ENCODE measurements at regions not wholly inside any gene's neighbourhood (a gene's known extent, or its start where the extent isn't known, plus 50 kb on each side); places are given as distances from the start of the nearest gene placed in this dataset.

GRCh38 chr11:122242731-122243130, 126.7 kb upstream of the BLID start:
- ATAC-seq (ENCODE audit: low read depth in 2 of 2) = no peak
- Mint-ChIP-seq H3K9me3 (peaks cover 0 to 5% (median 0%) of the 10 kb centered on the region in 7 donors), H3K27ac (no peak overlapping the region), H3K4me3 (no peak overlapping the region), H3K27me3 (peaks cover 0 to 10% (median 6%) of the 10 kb centered on the region in 3 donors), H3K4me1 (no peaks in the 10 kb centered on the region), H3K36me3 (no peaks in the 10 kb centered on the region)
- no peak for DNase-seq

GRCh38 chr11:122241566-122241965, 125.6 kb upstream of the BLID start:
- Mint-ChIP-seq H3K9me3 (peaks cover 0 to 5% (median 0%) of the 10 kb centered on the region in 7 donors), H3K27me3 (peaks cover 0 to 10% (median 0%) of the 10 kb centered on the region in 3 donors)
- no peak for ATAC-seq (ENCODE audit: low read depth in 2 of 2)

GRCh38 chr11:122240638-122241037, 124.6 kb upstream of the BLID start:
- H3K4me3 Mint-ChIP-seq = no peak overlapping the region
- H3K4me1 Mint-ChIP-seq = no peaks in the 10 kb centered on the region
- no peaks in the 10 kb centered on the region for H3K36me3 Mint-ChIP-seq
- no peak overlapping the region for H3K27ac Mint-ChIP-seq
- H3K9me3 Mint-ChIP-seq = peaks cover 0 to 5% (median 0%) of the 10 kb centered on the region in 7 donors
- DNase-seq (no peak), ATAC-seq (ENCODE audit: low read depth in 2 of 2) (no peak)
- H3K27me3 Mint-ChIP-seq = peaks cover 0 to 5% (median 0%) of the 10 kb centered on the region in 3 donors

More at GRCh38 chr11:122241566-122241965, 125.6 kb upstream of the BLID start:
- Mint-ChIP-seq H3K36me3 (no peaks in the 10 kb centered on the region), H3K27ac (no peak overlapping the region), H3K4me3 (no peak overlapping the region), H3K4me1 (no peaks in the 10 kb centered on the region)
- DNase-seq = no peak

GRCh38 chr11:122235615-122236014, 119.6 kb upstream of the BLID start:
- H3K9me3 Mint-ChIP-seq = peaks cover 0 to 5% (median 0%) of the 10 kb centered on the region in 7 donors

GRCh38 chr11:122234780-122235179, 118.8 kb upstream of the BLID start:
- Mint-ChIP-seq H3K27ac (no peak overlapping the region), H3K9me3 (peaks cover 0 to 5% (median 0%) of the 10 kb centered on the region in 7 donors), H3K4me1 (no peaks in the 10 kb centered on the region), H3K36me3 (no peaks in the 10 kb centered on the region), H3K4me3 (no peak overlapping the region), H3K27me3 (peaks cover 0 to 5% (median 3%) of the 10 kb centered on the region in 3 donors)
- DNase-seq (no peak), ATAC-seq (ENCODE audit: low read depth in 2 of 2) (no peak)

More at GRCh38 chr11:122235615-122236014, 119.6 kb upstream of the BLID start:
- DNase-seq = no peak
- no peaks in the 10 kb centered on the region for H3K4me1 Mint-ChIP-seq
- no peak for ATAC-seq (ENCODE audit: low read depth in 2 of 2)
- H3K4me3 Mint-ChIP-seq = no peak overlapping the region
- H3K27ac Mint-ChIP-seq = no peak overlapping the region
- H3K27me3 Mint-ChIP-seq = peaks cover 0 to 5% (median 3%) of the 10 kb centered on the region in 3 donors
- H3K36me3 Mint-ChIP-seq = no peaks in the 10 kb centered on the region

- Mint-ChIP-seq H3K27ac (no peak overlapping the region), H3K4me3 (no peak overlapping the region), H3K9me3 (peaks cover 0 to 5% (median 0%) of the 10 kb centered on the region in 7 donors), H3K27me3 (peaks cover 0 to 9% (median 5%) of the 10 kb centered on the region in 3 donors), H3K4me1 (no peaks in the 10 kb centered on the region), H3K36me3 (no peaks in the 10 kb centered on the region)
- no peak for DNase-seq
- ATAC-seq (ENCODE audit: low read depth in 2 of 2) = no peak
These were observed 118.2 kb upstream of the BLID start for GRCh38 chr11:122234257-122234656.

GRCh38 chr11:122232985-122233384, 117.0 kb upstream of the BLID start:
- no peak overlapping the region for H3K4me3 Mint-ChIP-seq
- no peaks in the 10 kb centered on the region for H3K4me1 Mint-ChIP-seq
- peaks cover 0 to 10% (median 7%) of the 10 kb centered on the region in 3 donors for H3K27me3 Mint-ChIP-seq
- H3K36me3 Mint-ChIP-seq = no peaks in the 10 kb centered on the region
- ATAC-seq (ENCODE audit: low read depth in 2 of 2) (no peak), DNase-seq (no peak)
- H3K9me3 Mint-ChIP-seq = peaks cover 0 to 3% (median 0%) of the 10 kb centered on the region in 7 donors
- no peak overlapping the region for H3K27ac Mint-ChIP-seq

GRCh38 chr11:122230385-122230755, 114.4 kb upstream of the BLID start:
- Mint-ChIP-seq H3K4me1 (no peaks in the 10 kb centered on the region), H3K9me3 (no peaks in the 10 kb centered on the region), H3K27me3 (peaks cover 0 to 20% (median 7%) of the 10 kb centered on the region in 3 donors), H3K27ac (no peak overlapping the region), H3K36me3 (no peaks in the 10 kb centered on the region), H3K4me3 (no peak overlapping the region)
- DNase-seq = no peak
- ATAC-seq (ENCODE audit: low read depth in 2 of 2) = no peak

- no peaks in the 10 kb centered on the region for H3K9me3 Mint-ChIP-seq
- no peaks in the 10 kb centered on the region for H3K4me1 Mint-ChIP-seq
- H3K4me3 Mint-ChIP-seq = peak overlapping the region in 1 of 8 donors; percentile 24
- H3K36me3 Mint-ChIP-seq = no peaks in the 10 kb centered on the region
- H3K27me3 Mint-ChIP-seq = peaks cover 0 to 20% (median 7%) of the 10 kb centered on the region in 3 donors
- H3K27ac Mint-ChIP-seq = no peak overlapping the region
- DNase-seq (no peak), ATAC-seq (ENCODE audit: low read depth in 2 of 2) (no peak)
These were observed 113.7 kb upstream of the BLID start for GRCh38 chr11:122229481-122230384.

GRCh38 chr11:122229078-122229477, 113.1 kb upstream of the BLID start:
- no peak for DNase-seq
- Mint-ChIP-seq H3K4me1 (no peaks in the 10 kb centered on the region), H3K9me3 (no peaks in the 10 kb centered on the region), H3K27me3 (peaks cover 0 to 18% (median 7%) of the 10 kb centered on the region in 3 donors), H3K27ac (no peak overlapping the region), H3K36me3 (no peaks in the 10 kb centered on the region), H3K4me3 (no peak overlapping the region)
- ATAC-seq (ENCODE audit: low read depth in 2 of 2) = no peak

- H3K9me3 Mint-ChIP-seq = no peaks in the 10 kb centered on the region
These were observed 110.9 kb upstream of the BLID start for GRCh38 chr11:122226810-122227379.

GRCh38 chr11:122224867-122225266, 108.9 kb upstream of the BLID start:
- no peak overlapping the region for H3K27ac Mint-ChIP-seq
- ATAC-seq (ENCODE audit: low read depth in 2 of 2) = no peak
- H3K4me1 Mint-ChIP-seq = no peaks in the 10 kb centered on the region
- H3K36me3 Mint-ChIP-seq = no peaks in the 10 kb centered on the region
- H3K9me3 Mint-ChIP-seq = no peaks in the 10 kb centered on the region
- H3K4me3 Mint-ChIP-seq = no peak overlapping the region
- no peak for DNase-seq
- peaks cover 0 to 18% (median 11%) of the 10 kb centered on the region in 3 donors for H3K27me3 Mint-ChIP-seq

More at GRCh38 chr11:122226810-122227379, 110.9 kb upstream of the BLID start:
- ATAC-seq (ENCODE audit: low read depth in 2 of 2) (no peak), DNase-seq (no peak)
- H3K4me3 Mint-ChIP-seq = no peak overlapping the region
- H3K27ac Mint-ChIP-seq = no peak overlapping the region
- H3K36me3 Mint-ChIP-seq = no peaks in the 10 kb centered on the region
- H3K4me1 Mint-ChIP-seq = no peaks in the 10 kb centered on the region
- H3K27me3 Mint-ChIP-seq = peaks cover 0 to 18% (median 11%) of the 10 kb centered on the region in 3 donors

- Mint-ChIP-seq H3K9me3 (peaks cover 0 to 2% (median 0%) of the 10 kb centered on the region in 7 donors), H3K27me3 (peaks cover 8 to 20% (median 16%) of the 10 kb centered on the region in 3 donors), H3K4me1 (no peaks in the 10 kb centered on the region), H3K36me3 (no peaks in the 10 kb centered on the region), H3K27ac (no peak overlapping the region), H3K4me3 (no peak overlapping the region)
- DNase-seq (no peak), ATAC-seq (ENCODE audit: low read depth in 2 of 2) (no peak)
These were observed 104.3 kb upstream of the BLID start for GRCh38 chr11:122220321-122220720.

GRCh38 chr11:122219791-122220190, 103.8 kb upstream of the BLID start:
- H3K9me3 Mint-ChIP-seq = peaks cover 0 to 2% (median 0%) of the 10 kb centered on the region in 7 donors
- no peak overlapping the region for H3K27ac Mint-ChIP-seq
- H3K36me3 Mint-ChIP-seq = no peaks in the 10 kb centered on the region
- no peaks in the 10 kb centered on the region for H3K4me1 Mint-ChIP-seq
- ATAC-seq (ENCODE audit: low read depth in 2 of 2) (no peak), DNase-seq (no peak)
- H3K27me3 Mint-ChIP-seq = peaks cover 8 to 20% (median 16%) of the 10 kb centered on the region in 3 donors
- H3K4me3 Mint-ChIP-seq = no peak overlapping the region
